ENCODE measurements at regions not wholly inside any gene's neighbourhood (a gene's known extent, or its start where the extent isn't known, plus 50 kb on each side); places are given as distances from the start of the nearest gene placed in this dataset.

GRCh38 chr10:63765126-63765525 is 243.9 kb downstream of the REEP3 start:
- no peaks in the 10 kb centered on the region for H3K4me1 Mint-ChIP-seq
- ChIA-PET POLR2A (interaction anchor here (0.6 kb wide), 1 partner anchor 196 kb away, joined by 5 read pairs; no protein-coding TSS in a partner anchor), CTCF (no interaction called here)
- ATAC-seq (ENCODE audit: low read depth) (no peak), DNase-seq (no peak)
- peaks cover 6% of the 10 kb centered on the region for H3K27me3 Mint-ChIP-seq
- H3K4me3 Mint-ChIP-seq, result no peak overlapping the region
- intact Hi-C loops (cut with micrococcal nuclease), result no loop called here
- no peak overlapping the region for H3K27ac Mint-ChIP-seq
- no peaks in the 10 kb centered on the region for H3K9me3 Mint-ChIP-seq
- no peaks in the 10 kb centered on the region for H3K36me3 Mint-ChIP-seq (ENCODE audit: low read depth)
- TF ChIP-seq CTCF (IDR thresholded peaks at IDR 0.05), result no peak

GRCh38 chr10:63766745-63767137 is 245.5 kb downstream of the REEP3 start:
- ChIA-PET POLR2A (no interaction called here), CTCF (interaction anchor here (1.2 to 2.8 kb wide), 2 partner anchors 597 to 601 kb away, joined by 4 to 13 read pairs; no protein-coding TSS in a partner anchor)
- ATAC-seq (ENCODE audit: low read depth) (no peak), DNase-seq (no peak)
- no peak overlapping the region for H3K27ac Mint-ChIP-seq
- no peaks in the 10 kb centered on the region for H3K9me3 Mint-ChIP-seq
- intact Hi-C loops (cut with micrococcal nuclease), result loop anchor here (1.0 kb wide), 1 partner anchor 599 kb away; no protein-coding TSS in a partner anchor
- no peaks in the 10 kb centered on the region for H3K4me1 Mint-ChIP-seq
- no peaks in the 10 kb centered on the region for H3K36me3 Mint-ChIP-seq (ENCODE audit: low read depth)
- no peak for TF ChIP-seq CTCF (IDR thresholded peaks at IDR 0.05)
- H3K27me3 Mint-ChIP-seq, result no peaks in the 10 kb centered on the region
- no peak overlapping the region for H3K4me3 Mint-ChIP-seq

- no peak for TF ChIP-seq CTCF (IDR thresholded peaks at IDR 0.05)
- ChIA-PET POLR2A (no interaction called here), CTCF (interaction anchor here (0.7 to 2.8 kb wide), 3 partner anchors 597 to 1328 kb away, joined by 3 to 13 read pairs (median 4); no protein-coding TSS in a partner anchor)
- H3K4me3 Mint-ChIP-seq, result no peak overlapping the region
- intact Hi-C loops (cut with micrococcal nuclease), result loop anchor here (1.0 kb wide), 1 partner anchor 600 kb away; no protein-coding TSS in a partner anchor
- ATAC-seq (ENCODE audit: low read depth), result no peak
- no peaks in the 10 kb centered on the region for H3K4me1 Mint-ChIP-seq
- no peak for DNase-seq
- H3K9me3 Mint-ChIP-seq, result no peaks in the 10 kb centered on the region
- no peak overlapping the region for H3K27ac Mint-ChIP-seq
- no peaks in the 10 kb centered on the region for H3K36me3 Mint-ChIP-seq (ENCODE audit: low read depth)
- no peaks in the 10 kb centered on the region for H3K27me3 Mint-ChIP-seq
Measured at GRCh38 chr10:63767138-63767801, 246.1 kb downstream of the REEP3 start.

- Mint-ChIP-seq H3K27me3 (peaks cover 2% of the 10 kb centered on the region), H3K36me3 (ENCODE audit: low read depth) (no peaks in the 10 kb centered on the region), H3K27ac (no peak overlapping the region), H3K4me3 (no peak overlapping the region), H3K9me3 (no peaks in the 10 kb centered on the region), H3K4me1 (no peaks in the 10 kb centered on the region)
- CTCF ChIA-PET, result no interaction called here
- no peak for TF ChIP-seq CTCF (IDR thresholded peaks at IDR 0.05)
- POLR2A ChIA-PET, result no interaction called here
- no peak for ATAC-seq (ENCODE audit: low read depth)
- intact Hi-C loops (cut with micrococcal nuclease), result no loop called here
- no peak for DNase-seq
Measured at GRCh38 chr10:63769367-63769766, 248.2 kb downstream of the REEP3 start.

- H3K4me1 Mint-ChIP-seq, result no peaks in the 10 kb centered on the region
- H3K9me3 Mint-ChIP-seq, result no peaks in the 10 kb centered on the region
- no peak for ATAC-seq (ENCODE audit: low read depth)
- H3K27ac Mint-ChIP-seq, result no peak overlapping the region
- intact Hi-C loops (cut with micrococcal nuclease), result no loop called here
- peaks cover 6% of the 10 kb centered on the region for H3K27me3 Mint-ChIP-seq
- no peaks in the 10 kb centered on the region for H3K36me3 Mint-ChIP-seq (ENCODE audit: low read depth)
- no peak for DNase-seq
- no peak for TF ChIP-seq CTCF (IDR thresholded peaks at IDR 0.05)
- ChIA-PET POLR2A (no interaction called here), CTCF (no interaction called here)
- no peak overlapping the region for H3K4me3 Mint-ChIP-seq
Measured at GRCh38 chr10:63770523-63770922, 249.3 kb downstream of the REEP3 start.
